Stomach (tissue), 4 donors: ENCODE measurements at regions not wholly inside any gene's neighbourhood (a gene's known extent, or its start where the extent isn't known, plus 50 kb on each side); places are given as distances from the start of the nearest gene placed in this dataset.

ENCODE experiments used
- CTCF ChIP-seq, 7 experiments: fragments of 450-650 bp in 4 of 7; fragments of 200-600 bp in 3 of 7; sonication (generic) in 3 of 7; IDR thresholded peaks; one replicate each; pipeline ENCODE4 v1.5.1; 2016 to 2019; ENCODE audit warnings: antibody characterized with exemption in 7 of 7, control low read depth in 2 of 7, mild to moderate bottlenecking in 1 of 7
- EP300 ChIP-seq: sonication (generic); formaldehyde crosslinking; IDR thresholded peaks from one replicate; pipeline ENCODE4 v1.6.1; 2017; ENCODE audit warnings: antibody characterized with exemption
- POLR2A ChIP-seq, 4 donors: fragments of 450-650 bp; IDR thresholded peaks; one replicate each; pipeline ENCODE4 v1.6.1; 2016; ENCODE audit warnings: antibody characterized with exemption in 4 of 4, control low read depth in 2 of 4, mild to moderate bottlenecking in 1 of 4, moderate library complexity in 1 of 4
- POLR2AphosphoS5 ChIP-seq, 3 donors: sonication (generic); formaldehyde crosslinking; IDR thresholded peaks; one replicate each; pipeline ENCODE4 v1.6.1; 2016; ENCODE audit warnings: antibody characterized with exemption in 3 of 3

- no peak for TF ChIP-seq CTCF (IDR thresholded peaks at IDR 0.05)
- TF ChIP-seq POLR2A (IDR thresholded peaks at IDR 0.05) = no peak
- no peak for TF ChIP-seq POLR2AphosphoS5 (IDR thresholded peaks at IDR 0.05)
- TF ChIP-seq EP300 = no peak
Observed at GRCh38 chr5:135246605-135246922, 152.5 kb downstream of the MACROH2A1 start.
